ENCODE measurements at regions not wholly inside any gene's neighbourhood (a gene's known extent, or its start where the extent isn't known, plus 50 kb on each side); places are given as distances from the start of the nearest gene placed in this dataset.

GRCh38 chr2:49812730-49813129, 658.4 kb upstream of the FSHR start:
- no peak overlapping the region for H3K9ac ChIP-seq (ENCODE audit: low read length in 3 of 3)
- TF ChIP-seq, protein P1, sequence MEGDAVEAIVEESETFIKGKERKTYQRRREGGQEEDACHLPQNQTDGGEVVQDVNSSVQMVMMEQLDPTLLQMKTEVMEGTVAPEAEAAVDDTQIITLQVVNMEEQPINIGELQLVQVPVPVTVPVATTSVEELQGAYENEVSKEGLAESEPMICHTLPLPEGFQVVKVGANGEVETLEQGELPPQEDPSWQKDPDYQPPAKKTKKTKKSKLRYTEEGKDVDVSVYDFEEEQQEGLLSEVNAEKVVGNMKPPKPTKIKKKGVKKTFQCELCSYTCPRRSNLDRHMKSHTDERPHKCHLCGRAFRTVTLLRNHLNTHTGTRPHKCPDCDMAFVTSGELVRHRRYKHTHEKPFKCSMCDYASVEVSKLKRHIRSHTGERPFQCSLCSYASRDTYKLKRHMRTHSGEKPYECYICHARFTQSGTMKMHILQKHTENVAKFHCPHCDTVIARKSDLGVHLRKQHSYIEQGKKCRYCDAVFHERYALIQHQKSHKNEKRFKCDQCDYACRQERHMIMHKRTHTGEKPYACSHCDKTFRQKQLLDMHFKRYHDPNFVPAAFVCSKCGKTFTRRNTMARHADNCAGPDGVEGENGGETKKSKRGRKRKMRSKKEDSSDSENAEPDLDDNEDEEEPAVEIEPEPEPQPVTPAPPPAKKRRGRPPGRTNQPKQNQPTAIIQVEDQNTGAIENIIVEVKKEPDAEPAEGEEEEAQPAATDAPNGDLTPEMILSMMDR (IDR thresholded peaks at IDR 0.05; ENCODE audit: borderline replicate concordance, extremely low read depth, insufficient read depth) = no peak
- H3K36me3 ChIP-seq (ENCODE audit: control insufficient read depth in 2 of 3, insufficient read depth in 3 of 3, low read length in 3 of 3) = no peaks in the 10 kb centered on the region
- H3K4me3 ChIP-seq (ENCODE audit: low read length in 3 of 3) = no peak overlapping the region
- DNase-seq (no peak), FAIRE-seq (no peak)
- no peak overlapping the region for H3K27ac ChIP-seq (ENCODE audit: low read depth in 2 of 2, low read length in 2 of 2)
- H3K27me3 ChIP-seq (ENCODE audit: control insufficient read depth, insufficient read depth, low read length) = no peaks in the 10 kb centered on the region
- intact Hi-C loops (cut with DNase I) = no loop called here
- no peaks in the 10 kb centered on the region for H3K4me1 ChIP-seq (ENCODE audit: control insufficient read depth in 2 of 3, insufficient read depth in 2 of 3, low read depth in 1 of 3, low read length in 3 of 3)
- H3K9me3 ChIP-seq (ENCODE audit: control insufficient read depth in 2 of 3, insufficient read depth in 1 of 3, low read length in 3 of 3) = no peaks in the 10 kb centered on the region

GRCh38 chr2:49811502-49811901, 657.2 kb upstream of the FSHR start:
- H3K9me3 ChIP-seq (ENCODE audit: control insufficient read depth in 2 of 3, insufficient read depth in 1 of 3, low read length in 3 of 3) = no peaks in the 10 kb centered on the region
- H3K4me1 ChIP-seq (ENCODE audit: control insufficient read depth in 2 of 3, insufficient read depth in 2 of 3, low read depth in 1 of 3, low read length in 3 of 3) = no peaks in the 10 kb centered on the region
- no peak overlapping the region for H3K4me3 ChIP-seq (ENCODE audit: low read length in 3 of 3)
- FAIRE-seq (no peak), DNase-seq (no peak)
- H3K9ac ChIP-seq (ENCODE audit: low read length in 3 of 3) = no peak overlapping the region
- no peaks in the 10 kb centered on the region for H3K27me3 ChIP-seq (ENCODE audit: control insufficient read depth, insufficient read depth, low read length)
- TF ChIP-seq, protein P1 (IDR thresholded peaks at IDR 0.05; ENCODE audit: borderline replicate concordance, extremely low read depth, insufficient read depth) = no peak
- no peaks in the 10 kb centered on the region for H3K36me3 ChIP-seq (ENCODE audit: control insufficient read depth in 2 of 3, insufficient read depth in 3 of 3, low read length in 3 of 3)
- no peak overlapping the region for H3K27ac ChIP-seq (ENCODE audit: low read depth in 2 of 2, low read length in 2 of 2)
- intact Hi-C loops (cut with DNase I) = no loop called here

DNA sequence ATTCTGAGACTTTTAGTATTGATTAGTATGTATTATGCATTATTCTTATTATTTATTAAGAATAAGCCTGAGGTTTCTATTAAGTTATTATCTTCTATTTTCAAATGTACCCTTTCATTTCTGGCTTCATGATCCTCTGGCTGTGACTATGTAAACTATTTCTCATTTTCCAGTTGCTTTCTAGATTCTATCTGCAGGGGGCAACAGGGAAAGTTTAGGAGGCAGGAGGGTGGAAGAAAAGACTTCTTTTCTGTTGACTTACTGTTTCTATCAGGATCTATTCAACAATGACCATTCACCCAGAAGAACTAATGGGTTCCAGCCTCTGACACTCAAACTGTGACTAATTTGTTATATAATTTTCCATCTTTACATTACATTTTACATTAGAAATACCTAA, 653.4 kb upstream of the FSHR start:
- TF ChIP-seq, protein P1 (IDR thresholded peaks at IDR 0.05; ENCODE audit: borderline replicate concordance, extremely low read depth, insufficient read depth) = no peak

GRCh38 chr2:49804111-49804510, 649.8 kb upstream of the FSHR start:
- H3K4me3 ChIP-seq (ENCODE audit: low read length in 3 of 3) = no peak overlapping the region
- TF ChIP-seq, protein P1 (IDR thresholded peaks at IDR 0.05; ENCODE audit: borderline replicate concordance, extremely low read depth, insufficient read depth) = no peak
- no peak for FAIRE-seq
- no peaks in the 10 kb centered on the region for H3K9me3 ChIP-seq (ENCODE audit: control insufficient read depth in 2 of 3, insufficient read depth in 1 of 3, low read length in 3 of 3)
- H3K9ac ChIP-seq (ENCODE audit: low read length in 3 of 3) = no peak overlapping the region
- no peaks in the 10 kb centered on the region for H3K4me1 ChIP-seq (ENCODE audit: control insufficient read depth in 2 of 3, insufficient read depth in 2 of 3, low read depth in 1 of 3, low read length in 3 of 3)
- H3K36me3 ChIP-seq (ENCODE audit: control insufficient read depth in 2 of 3, insufficient read depth in 3 of 3, low read length in 3 of 3) = no peaks in the 10 kb centered on the region
- no peak overlapping the region for H3K27ac ChIP-seq (ENCODE audit: low read depth in 2 of 2, low read length in 2 of 2)
- H3K27me3 ChIP-seq (ENCODE audit: control insufficient read depth, insufficient read depth, low read length) = no peaks in the 10 kb centered on the region
- intact Hi-C loops (cut with DNase I) = no loop called here
- no peak for DNase-seq

More for the DNA sequence above, 653.4 kb upstream of the FSHR start:
- Histone ChIP-seq H3K4me1 (ENCODE audit: control insufficient read depth in 2 of 3, insufficient read depth in 2 of 3, low read depth in 1 of 3, low read length in 3 of 3) (no peaks in the 10 kb centered on the region), H3K9me3 (ENCODE audit: control insufficient read depth in 2 of 3, insufficient read depth in 1 of 3, low read length in 3 of 3) (no peaks in the 10 kb centered on the region), H3K4me3 (ENCODE audit: low read length in 3 of 3) (no peak overlapping the region), H3K27me3 (ENCODE audit: control insufficient read depth, insufficient read depth, low read length) (no peaks in the 10 kb centered on the region), H3K27ac (ENCODE audit: low read depth in 2 of 2, low read length in 2 of 2) (no peak overlapping the region), H3K36me3 (ENCODE audit: control insufficient read depth in 2 of 3, insufficient read depth in 3 of 3, low read length in 3 of 3) (no peaks in the 10 kb centered on the region), H3K9ac (ENCODE audit: low read length in 3 of 3) (no peak overlapping the region)
- no peak for FAIRE-seq
- DNase-seq = no peak
- intact Hi-C loops (cut with DNase I) = no loop called here
